ENCODE measurements at regions not wholly inside any gene's neighbourhood (a gene's known extent, or its start where the extent isn't known, plus 50 kb on each side); places are given as distances from the start of the nearest gene placed in this dataset.
"Not testable (repeated sequence)": the region's sequence is repeated elsewhere in the genome, so short reads cannot be mapped to it uniquely, and the experiment has no call there.

- DNase-seq (ENCODE audit: extremely low read depth, low read depth): no peak
Measured at GRCh38 chr3:180743813-180744590, 64.7 kb upstream of the CCDC39 start.

- no peak for DNase-seq (ENCODE audit: extremely low read depth, low read depth)
Measured at GRCh38 chr3:180747805-180748361, 68.6 kb upstream of the CCDC39 start.

- no peak for DNase-seq (ENCODE audit: extremely low read depth, low read depth)
Measured at GRCh38 chr3:180749322-180749721, 70.0 kb upstream of the CCDC39 start.

GRCh38 chr3:180749796-180750195 is 70.5 kb upstream of the CCDC39 start:
- DNase-seq (ENCODE audit: extremely low read depth, low read depth): no peak

GRCh38 chr3:180755556-180755955 is 76.3 kb upstream of the CCDC39 start:
- DNase-seq (ENCODE audit: extremely low read depth, low read depth): no peak

- DNase-seq (ENCODE audit: extremely low read depth, low read depth): no peak
Measured at GRCh38 chr3:180762866-180763265, 83.6 kb upstream of the CCDC39 start.

- no peak for DNase-seq (ENCODE audit: extremely low read depth, low read depth)
Measured at GRCh38 chr3:180764481-180764880, 85.2 kb upstream of the CCDC39 start.

GRCh38 chr3:180770639-180771038 is 91.3 kb upstream of the CCDC39 start:
- DNase-seq (ENCODE audit: extremely low read depth, low read depth): no peak

- no peak for DNase-seq (ENCODE audit: extremely low read depth, low read depth)
Measured at GRCh38 chr3:180776433-180776832, 97.1 kb upstream of the CCDC39 start.

- DNase-seq (ENCODE audit: extremely low read depth, low read depth): no peak
Measured at GRCh38 chr3:180782195-180782984, 103.1 kb upstream of the CCDC39 start.

- DNase-seq (ENCODE audit: extremely low read depth, low read depth): not testable (repeated sequence)
Measured at GRCh38 chr3:180786227-180786626, 106.9 kb upstream of the CCDC39 start.

GRCh38 chr3:180789774-180790173 is 110.5 kb upstream of the CCDC39 start:
- no peak for DNase-seq (ENCODE audit: extremely low read depth, low read depth)

- no peak for DNase-seq (ENCODE audit: extremely low read depth, low read depth)
Measured at GRCh38 chr3:180798197-180798596, 114.3 kb upstream of the FXR1 start.

- DNase-seq (ENCODE audit: extremely low read depth, low read depth): peak; percentile 8
Measured at GRCh38 chr3:180802837-180803236, 109.6 kb upstream of the FXR1 start.

GRCh38 chr3:180804916-180805315 is 107.6 kb upstream of the FXR1 start:
- DNase-seq (ENCODE audit: extremely low read depth, low read depth): peak; percentile 2

GRCh38 chr3:180808823-180809575 is 103.5 kb upstream of the FXR1 start:
- no peak for DNase-seq (ENCODE audit: extremely low read depth, low read depth)

- DNase-seq (ENCODE audit: extremely low read depth, low read depth): no peak
Measured at GRCh38 chr3:180820400-180820799, 92.1 kb upstream of the FXR1 start.

- no peak for DNase-seq (ENCODE audit: extremely low read depth, low read depth)
Measured at GRCh38 chr3:180825964-180826363, 86.5 kb upstream of the FXR1 start.

GRCh38 chr3:180827171-180827570 is 85.3 kb upstream of the FXR1 start:
- no peak for DNase-seq (ENCODE audit: extremely low read depth, low read depth)

- DNase-seq (ENCODE audit: extremely low read depth, low read depth): no peak
Measured at GRCh38 chr3:180828001-180828720, 84.3 kb upstream of the FXR1 start.
